Medulla oblongata (tissue), 1 donor: ENCODE measurements at regions not wholly inside any gene's neighbourhood (a gene's known extent, or its start where the extent isn't known, plus 50 kb on each side); places are given as distances from the start of the nearest gene placed in this dataset.

ENCODE experiments used
- DNase-seq: peaks from one replicate; pipeline ENCODE4 v3.0.0-alpha.2; 2015; ENCODE audit errors: extremely low spot score

GRCh38 chr18:3358310-3358709 is 91.7 kb upstream of the TGIF1 start:
- DNase-seq = no peak

GRCh38 chr18:3360211-3360610 is 89.8 kb upstream of the TGIF1 start:
- peak; percentile 76 for DNase-seq

- no peak for DNase-seq
Measured at GRCh38 chr18:3367491-3368091, 82.4 kb upstream of the TGIF1 start.

- DNase-seq = no peak
Measured at GRCh38 chr18:3368193-3368592, 81.8 kb upstream of the TGIF1 start.

GRCh38 chr18:3379685-3380084 is 70.3 kb upstream of the TGIF1 start:
- DNase-seq = no peak

GRCh38 chr18:3380384-3380961 is 69.5 kb upstream of the TGIF1 start:
- DNase-seq = no peak

GRCh38 chr18:3383381-3383915 is 66.5 kb upstream of the TGIF1 start:
- no peak for DNase-seq

- no peak for DNase-seq
Measured at GRCh38 chr18:3384664-3385563, 65.1 kb upstream of the TGIF1 start.

- no peak for DNase-seq
Measured at GRCh38 chr18:3388323-3388722, 61.6 kb upstream of the TGIF1 start.

GRCh38 chr18:3388980-3389379 is 61.0 kb upstream of the TGIF1 start:
- no peak for DNase-seq

- no peak for DNase-seq
Measured at GRCh38 chr18:3389977-3390376, 60.0 kb upstream of the TGIF1 start.

GRCh38 chr18:3391704-3392466 is 58.1 kb upstream of the TGIF1 start:
- no peak for DNase-seq

- no peak for DNase-seq
Measured at GRCh38 chr18:3392467-3392855, 57.5 kb upstream of the TGIF1 start.

- DNase-seq = no peak
Measured at GRCh38 chr18:3394648-3395047, 55.3 kb upstream of the TGIF1 start.

- no peak for DNase-seq
Measured at GRCh38 chr18:3395466-3395865, 54.5 kb upstream of the TGIF1 start.

- DNase-seq = peak; percentile 95
Measured at GRCh38 chr18:3397031-3397750, 52.8 kb upstream of the TGIF1 start.

GRCh38 chr18:3397786-3398185 is 52.2 kb upstream of the TGIF1 start:
- no peak for DNase-seq
